ENCODE measurements at regions not wholly inside any gene's neighbourhood (a gene's known extent, or its start where the extent isn't known, plus 50 kb on each side); places are given as distances from the start of the nearest gene placed in this dataset.

DNA sequence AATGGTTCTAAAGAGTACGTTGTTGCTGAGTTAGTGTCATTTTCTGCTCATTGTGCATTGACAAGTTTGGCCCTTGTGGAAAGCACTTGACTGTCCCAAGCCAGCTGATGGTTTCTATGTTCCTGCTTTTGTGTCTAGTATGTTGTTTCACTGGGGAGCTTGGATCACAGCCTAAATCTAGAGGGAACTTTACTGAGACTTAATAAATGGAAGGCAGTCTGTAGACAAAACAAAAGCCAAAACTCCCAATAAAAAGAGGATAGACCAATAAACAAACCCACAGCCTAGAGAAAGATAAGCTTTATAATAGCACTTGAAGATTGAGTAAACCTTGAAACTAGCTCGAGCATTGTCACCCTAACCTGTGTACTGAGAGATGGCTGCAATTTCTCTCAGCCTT lies 196.8 kb downstream of the ADRA2A start:
- H3K27me3 Mint-ChIP-seq (ENCODE audit: low read depth, poor library complexity), result peaks cover 21% of the 10 kb centered on the region
- H3K4me3 Mint-ChIP-seq, result no peak overlapping the region
- DNase-seq, result no peak
- no peaks in the 10 kb centered on the region for H3K4me1 Mint-ChIP-seq
- H3K9me3 Mint-ChIP-seq, result no peaks in the 10 kb centered on the region
- TF ChIP-seq, protein P1, sequence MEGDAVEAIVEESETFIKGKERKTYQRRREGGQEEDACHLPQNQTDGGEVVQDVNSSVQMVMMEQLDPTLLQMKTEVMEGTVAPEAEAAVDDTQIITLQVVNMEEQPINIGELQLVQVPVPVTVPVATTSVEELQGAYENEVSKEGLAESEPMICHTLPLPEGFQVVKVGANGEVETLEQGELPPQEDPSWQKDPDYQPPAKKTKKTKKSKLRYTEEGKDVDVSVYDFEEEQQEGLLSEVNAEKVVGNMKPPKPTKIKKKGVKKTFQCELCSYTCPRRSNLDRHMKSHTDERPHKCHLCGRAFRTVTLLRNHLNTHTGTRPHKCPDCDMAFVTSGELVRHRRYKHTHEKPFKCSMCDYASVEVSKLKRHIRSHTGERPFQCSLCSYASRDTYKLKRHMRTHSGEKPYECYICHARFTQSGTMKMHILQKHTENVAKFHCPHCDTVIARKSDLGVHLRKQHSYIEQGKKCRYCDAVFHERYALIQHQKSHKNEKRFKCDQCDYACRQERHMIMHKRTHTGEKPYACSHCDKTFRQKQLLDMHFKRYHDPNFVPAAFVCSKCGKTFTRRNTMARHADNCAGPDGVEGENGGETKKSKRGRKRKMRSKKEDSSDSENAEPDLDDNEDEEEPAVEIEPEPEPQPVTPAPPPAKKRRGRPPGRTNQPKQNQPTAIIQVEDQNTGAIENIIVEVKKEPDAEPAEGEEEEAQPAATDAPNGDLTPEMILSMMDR (IDR thresholded peaks at IDR 0.05), result no peak
- H3K36me3 Mint-ChIP-seq (ENCODE audit: low read depth), result no peaks in the 10 kb centered on the region
- no peak overlapping the region for H3K27ac Mint-ChIP-seq

DNA sequence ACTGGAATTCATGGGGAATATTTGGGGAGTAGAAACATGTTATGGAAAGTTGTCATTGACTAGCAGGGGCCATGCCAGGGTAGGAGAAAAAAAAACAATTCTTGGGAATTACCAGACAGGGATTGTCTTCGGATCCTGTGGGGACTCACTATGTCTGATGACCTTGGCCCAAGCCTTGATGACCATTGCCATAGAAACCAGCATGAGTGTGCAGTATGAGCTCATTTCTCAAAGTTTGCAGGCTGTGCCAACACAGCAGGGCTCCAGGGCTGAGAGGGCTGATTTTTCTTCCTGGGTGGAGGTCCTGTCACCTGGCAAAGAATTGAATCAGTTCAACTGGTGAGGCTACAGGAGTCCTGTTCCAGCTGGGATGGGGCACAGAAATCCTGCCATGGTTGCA lies 198.3 kb downstream of the ADRA2A start:
- H3K9me3 Mint-ChIP-seq, result no peaks in the 10 kb centered on the region
- peaks cover 21% of the 10 kb centered on the region for H3K27me3 Mint-ChIP-seq (ENCODE audit: low read depth, poor library complexity)
- no peak for DNase-seq
- H3K4me1 Mint-ChIP-seq, result no peaks in the 10 kb centered on the region
- no peak overlapping the region for H3K4me3 Mint-ChIP-seq
- no peak overlapping the region for H3K27ac Mint-ChIP-seq
- TF ChIP-seq, protein P1 (IDR thresholded peaks at IDR 0.05), result no peak
- H3K36me3 Mint-ChIP-seq (ENCODE audit: low read depth), result no peaks in the 10 kb centered on the region

DNA sequence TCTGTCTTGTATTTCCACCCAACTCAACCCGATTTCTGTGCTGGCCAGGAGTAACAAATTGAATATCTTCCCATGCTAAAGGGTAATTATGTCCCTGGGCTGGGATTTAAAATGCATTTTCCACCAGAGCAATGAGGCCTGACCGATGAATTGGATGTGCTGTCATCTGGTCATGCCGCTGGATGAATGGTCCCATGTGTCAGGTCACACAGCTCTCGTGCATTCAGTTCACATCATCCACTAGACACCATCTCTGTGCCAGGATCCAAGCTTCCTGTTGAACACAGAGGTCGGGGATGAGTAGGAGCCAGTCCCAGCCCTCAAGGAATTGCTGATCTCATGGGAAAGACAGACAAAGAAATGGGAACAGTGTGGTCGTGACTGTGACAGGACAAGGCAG lies 200.8 kb downstream of the ADRA2A start:
- Mint-ChIP-seq H3K9me3 (no peaks in the 10 kb centered on the region), H3K4me3 (no peak overlapping the region)

DNA sequence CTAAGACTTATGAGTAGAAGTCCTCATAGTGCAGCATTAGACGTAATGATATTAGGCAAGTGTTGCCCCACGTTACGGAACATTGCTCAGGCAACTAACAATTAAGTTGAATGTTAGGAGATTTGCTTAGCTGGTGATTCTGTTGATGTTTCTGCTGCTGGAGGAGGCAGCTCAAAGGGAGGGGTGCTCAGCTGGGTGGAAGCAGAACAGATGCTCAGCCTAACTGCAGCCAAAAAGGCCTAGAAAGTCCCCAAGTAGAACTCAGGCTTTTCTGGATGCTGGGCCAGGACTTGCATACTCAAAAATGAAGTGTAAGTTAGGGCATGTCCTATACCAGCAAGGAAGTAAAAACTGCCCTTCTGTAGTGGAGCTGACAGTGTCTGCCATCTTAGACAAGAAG lies 201.4 kb downstream of the ADRA2A start:
- DNase-seq, result no peak
- Mint-ChIP-seq H3K36me3 (ENCODE audit: low read depth) (no peaks in the 10 kb centered on the region), H3K4me3 (no peak overlapping the region), H3K27me3 (ENCODE audit: low read depth, poor library complexity) (peaks cover 26% of the 10 kb centered on the region), H3K9me3 (no peaks in the 10 kb centered on the region), H3K4me1 (no peaks in the 10 kb centered on the region), H3K27ac (no peak overlapping the region)
- TF ChIP-seq, protein P1 (IDR thresholded peaks at IDR 0.05), result no peak

More for the DNA sequence above, 200.8 kb downstream of the ADRA2A start:
- Mint-ChIP-seq H3K27me3 (ENCODE audit: low read depth, poor library complexity) (peaks cover 22% of the 10 kb centered on the region), H3K27ac (no peak overlapping the region), H3K4me1 (no peaks in the 10 kb centered on the region), H3K36me3 (ENCODE audit: low read depth) (no peaks in the 10 kb centered on the region)
- TF ChIP-seq, protein P1 (IDR thresholded peaks at IDR 0.05), result no peak
- no peak for DNase-seq

DNA sequence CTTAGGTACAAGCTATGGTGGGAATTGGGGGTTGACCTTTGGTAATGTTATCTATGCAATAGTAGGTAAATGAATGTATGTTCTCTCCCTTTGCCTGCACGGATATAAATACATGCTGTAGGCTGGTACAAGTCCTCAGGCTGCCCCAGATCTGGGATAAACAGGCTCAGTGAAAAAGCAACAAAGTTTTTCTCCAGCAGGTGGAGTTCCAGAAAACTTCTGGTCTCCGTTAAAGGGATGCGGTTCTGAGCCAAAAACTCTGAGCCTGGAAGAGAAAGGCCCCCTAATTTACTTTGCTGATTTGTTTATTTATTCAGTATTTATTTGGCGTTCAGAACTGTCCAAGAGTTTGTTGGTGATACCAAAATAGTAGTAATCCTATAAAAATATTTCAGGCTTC lies 204.7 kb downstream of the ADRA2A start:
- Mint-ChIP-seq H3K36me3 (ENCODE audit: low read depth) (no peaks in the 10 kb centered on the region), H3K4me3 (no peak overlapping the region), H3K27me3 (ENCODE audit: low read depth, poor library complexity) (peaks cover 13% of the 10 kb centered on the region), H3K4me1 (peaks cover 12% of the 10 kb centered on the region), H3K27ac (no peak overlapping the region), H3K9me3 (no peaks in the 10 kb centered on the region)
- TF ChIP-seq, protein P1 (IDR thresholded peaks at IDR 0.05), result peak; percentile 43
- DNase-seq, result no peak

DNA sequence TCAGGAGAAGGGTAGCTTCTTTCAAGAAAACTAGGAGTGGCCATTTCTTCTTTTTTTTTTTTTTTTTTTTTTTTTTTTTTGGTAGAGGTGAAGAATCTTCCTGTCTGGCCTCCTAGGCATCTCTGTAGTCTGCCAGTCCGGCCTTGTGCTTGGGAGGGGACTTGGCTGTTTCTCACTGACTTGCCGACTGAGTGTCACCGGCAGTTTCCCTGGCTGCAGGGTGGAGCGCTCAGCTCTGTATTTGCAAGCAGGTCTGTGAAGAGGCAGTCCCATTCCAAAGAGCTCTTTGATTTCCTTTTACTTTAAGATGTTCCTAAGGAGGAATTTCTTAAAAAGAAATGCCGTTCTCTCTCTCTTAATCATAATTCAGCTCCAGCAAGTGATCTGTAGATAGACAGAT lies 212.6 kb downstream of the ADRA2A start:
- no peak overlapping the region for H3K4me3 Mint-ChIP-seq
- H3K4me1 Mint-ChIP-seq, result peaks cover 17% of the 10 kb centered on the region
- TF ChIP-seq, protein P1 (IDR thresholded peaks at IDR 0.05), result no peak
- DNase-seq, result no peak
- H3K27me3 Mint-ChIP-seq (ENCODE audit: low read depth, poor library complexity), result peaks cover 9% of the 10 kb centered on the region
- H3K36me3 Mint-ChIP-seq (ENCODE audit: low read depth), result no peaks in the 10 kb centered on the region
- no peaks in the 10 kb centered on the region for H3K9me3 Mint-ChIP-seq
- H3K27ac Mint-ChIP-seq, result no peak overlapping the region
